Thyroid gland (tissue), 4 donors: ENCODE measurements at regions not wholly inside any gene's neighbourhood (a gene's known extent, or its start where the extent isn't known, plus 50 kb on each side); places are given as distances from the start of the nearest gene placed in this dataset.

ENCODE experiments used
- CTCF ChIP-seq, 6 experiments: fragments of 200-600 bp in 3 of 6; fragments of 450-650 bp in 3 of 6; sonication (generic) in 3 of 6; IDR thresholded peaks; one replicate each; pipeline ENCODE4 v1.5.1; 2016 to 2019; ENCODE audit warnings: antibody characterized with exemption in 6 of 6, mild to moderate bottlenecking in 2 of 6, inconsistent platforms in 1 of 6, moderate library complexity in 1 of 6
- POLR2A ChIP-seq, 2 donors: fragments of 450-650 bp; IDR thresholded peaks; one replicate each; pipeline ENCODE4 v1.6.1; 2017; ENCODE audit warnings: antibody characterized with exemption in 2 of 2, mild to moderate bottlenecking in 2 of 2, moderate library complexity in 1 of 2

- TF ChIP-seq CTCF (IDR thresholded peaks at IDR 0.05) (no peak), POLR2A (IDR thresholded peaks at IDR 0.05) (no peak)
These were observed 106.4 kb downstream of the TBX19 start for GRCh38 chr1:168386949-168387586.
